Lower leg skin (tissue), 3 donors: ENCODE measurements at regions not wholly inside any gene's neighbourhood (a gene's known extent, or its start where the extent isn't known, plus 50 kb on each side); places are given as distances from the start of the nearest gene placed in this dataset.

Experiments
- CTCF ChIP-seq, 3 donors: fragments of 450-650 bp; IDR thresholded peaks; one replicate each; pipeline ENCODE4 v1.5.1; 2016; ENCODE audit warnings: antibody characterized with exemption in 3 of 3, mild to moderate bottlenecking in 3 of 3, moderate library complexity in 2 of 3
- POLR2A ChIP-seq, 2 donors: fragments of 450-650 bp; IDR thresholded peaks; one replicate each; pipeline ENCODE4 v1.6.1; 2016 to 2017; ENCODE audit warnings: antibody characterized with exemption in 2 of 2, mild to moderate bottlenecking in 1 of 2, moderate library complexity in 1 of 2

GRCh38 chr12:78531831-78532458 is 332.6 kb upstream of the SYT1 start:
- no peak for TF ChIP-seq CTCF (IDR thresholded peaks at IDR 0.05)
- no peak for TF ChIP-seq POLR2A (IDR thresholded peaks at IDR 0.05)
